SK-N-SH treated with all-trans-retinoic acid at 6 μM for 48 hours (cell line): ENCODE measurements at regions not wholly inside any gene's neighbourhood (a gene's known extent, or its start where the extent isn't known, plus 50 kb on each side); places are given as distances from the start of the nearest gene placed in this dataset.

Source experiments
- ARNTL ChIP-seq: fragments of 450-650 bp; formaldehyde crosslinking; IDR thresholded peaks from 2 replicates; pipeline ENCODE4 v1.5.0; 2020; ENCODE audit warnings: low read depth, mild to moderate bottlenecking, moderate library complexity, borderline replicate concordance
- CREB5 ChIP-seq: fragments of 250-450 bp; sonication (Bioruptor Pico); IDR thresholded peaks from 2 replicates; pipeline ENCODE4 v1.5.1; 2020; ENCODE audit warnings: low read depth, mild to moderate bottlenecking, moderate library complexity
- GLIS3 ChIP-seq: fragments of 250-450 bp; sonication (Bioruptor Pico); IDR thresholded peaks from 2 replicates; pipeline ENCODE4 v1.5.0; 2020; ENCODE audit warnings: mild to moderate bottlenecking, moderate library complexity
- ISL1 ChIP-seq: fragments of 250-450 bp; sonication (Bioruptor Pico); IDR thresholded peaks from 2 replicates; pipeline ENCODE4 v2.1.2; 2022; ENCODE audit warnings: mild to moderate bottlenecking, moderate library complexity
- OSR1 ChIP-seq: fragments of 250-450 bp; sonication (Bioruptor Pico); IDR thresholded peaks from 2 replicates; pipeline ENCODE4 v1.8.0; 2022; ENCODE audit warnings: moderate library complexity, mild to moderate bottlenecking, inconsistent platforms
- PATZ1 ChIP-seq: fragments of 250-450 bp; sonication (Bioruptor Pico); IDR thresholded peaks from 2 replicates; pipeline ENCODE4 v1.8.0; 2020; ENCODE audit warnings: mild to moderate bottlenecking, moderate library complexity, borderline replicate concordance
- PPARA ChIP-seq: fragments of 250-450 bp; sonication (Bioruptor Pico); IDR thresholded peaks from 2 replicates; pipeline ENCODE4 v1.5.0; 2020; ENCODE audit warnings: mild to moderate bottlenecking, borderline replicate concordance
- TSHZ2 ChIP-seq: fragments of 250-450 bp; sonication (Bioruptor Pico); IDR thresholded peaks from 2 replicates; pipeline ENCODE4 v1.5.0; 2020; ENCODE audit warnings: mild to moderate bottlenecking, moderate library complexity
- ZFP3 ChIP-seq: fragments of 250-450 bp; sonication (Bioruptor Pico); IDR thresholded peaks from 2 replicates; pipeline ENCODE4 v1.5.0; 2020; ENCODE audit warnings: mild to moderate bottlenecking, moderate library complexity
- ZNF565 ChIP-seq: fragments of 450-650 bp; formaldehyde crosslinking; conservative IDR thresholded peaks from 2 replicates; pipeline ENCODE4 v1.5.0; 2020; ENCODE audit warnings: low read depth, mild to moderate bottlenecking, moderate library complexity
- ZNF70 ChIP-seq: fragments of 450-650 bp; formaldehyde crosslinking; IDR thresholded peaks from 2 replicates; pipeline ENCODE4 v1.5.0; 2020; ENCODE audit warnings: mild to moderate bottlenecking, moderate library complexity

GRCh38 chr18:42231796-42232195 lies 276.8 kb downstream of the PIK3C3 start:
- TF ChIP-seq TSHZ2 (no peak), ZNF70 (CRISPR knock-in tag) (no peak), ZFP3 (no peak), PPARA (CRISPR knock-in tag) (no peak), CREB5 (no peak), ZNF565 (CRISPR knock-in tag) (no peak), OSR1 (CRISPR knock-in tag) (no peak), ARNTL (CRISPR knock-in tag) (no peak), PATZ1 (no peak), ISL1 (CRISPR knock-in tag) (no peak), GLIS3 (CRISPR knock-in tag) (no peak)
